ENCODE measurements at regions not wholly inside any gene's neighbourhood (a gene's known extent, or its start where the extent isn't known, plus 50 kb on each side); places are given as distances from the start of the nearest gene placed in this dataset.

- Histone ChIP-seq H2BK120ac (ENCODE audit: low read depth, low read length) (no peak overlapping the region), H2BK5ac (ENCODE audit: low read depth, low read length, poor library complexity, severe bottlenecking) (no peak overlapping the region), H2BK20ac (ENCODE audit: low read depth, low read length) (no peak overlapping the region), H3K4me2 (ENCODE audit: low read depth, low read length) (no peak overlapping the region), H3K27ac (ENCODE audit: insufficient read depth, low read length) (no peak overlapping the region), H3K9ac (ENCODE audit: low read depth, low read length) (no peak overlapping the region), H3K36me3 (ENCODE audit: control insufficient read depth, insufficient read depth, low read length) (no peaks in the 10 kb centered on the region), H3K4me3 (ENCODE audit: insufficient read depth, low read depth, low read length) (no peak overlapping the region), H3K4ac (ENCODE audit: low read depth, low read length) (no peak overlapping the region), H4K20me1 (ENCODE audit: insufficient read depth, low read length) (no peaks in the 10 kb centered on the region), H3K18ac (ENCODE audit: low read depth, low read length) (no peak overlapping the region), H4K8ac (ENCODE audit: low read depth in 2 of 2, low read length in 2 of 2) (no peak overlapping the region), H3K27me3 (ENCODE audit: control insufficient read depth, insufficient read depth, low read length) (no peaks in the 10 kb centered on the region), H2AK9ac (replicated peaks; ENCODE audit: low read depth, low read length, poor library complexity) (no peak overlapping the region), H3K23ac (ENCODE audit: low read depth, low read length) (no peak overlapping the region), H2AK5ac (ENCODE audit: low read depth, low read length) (no peak overlapping the region), H3K9me1 (ENCODE audit: insufficient read depth, low read length) (no peaks in the 10 kb centered on the region), H2BK15ac (ENCODE audit: low read depth, low read length) (no peak overlapping the region), H3K14ac (replicated peaks; ENCODE audit: low read depth, low read length) (no peak overlapping the region), H4K91ac (ENCODE audit: insufficient read depth, low read depth, low read length) (no peak overlapping the region), H3K9me3 (ENCODE audit: control insufficient read depth, insufficient read depth, low read length) (no peaks in the 10 kb centered on the region), H4K5ac (ENCODE audit: low read depth, low read length) (no peak overlapping the region), H3K4me1 (ENCODE audit: control insufficient read depth, insufficient read depth, low read length) (no peaks in the 10 kb centered on the region), H3K56ac (ENCODE audit: extremely low read depth, insufficient read depth, low read length) (no peak overlapping the region), H3K79me1 (ENCODE audit: low read depth in 1 of 2, low read length in 2 of 2) (no peaks in the 10 kb centered on the region), H2AFZ (replicated peaks; ENCODE audit: low read length, poor library complexity) (no peak overlapping the region)
- POLR2A ChIA-PET (ENCODE audit: unreplicated experiment): no interaction called here
- intact Hi-C loops (cut with micrococcal nuclease) (no loop called here), dilution Hi-C loops (cut with HindIII; ENCODE audit: low sequenced_read_pairs, unreplicated experiment) (no loop called here), in situ Hi-C loops (cut with MboI; ENCODE audit: low sequenced_read_pairs) (no loop called here)
- DNase-seq (no peak), ATAC-seq (ENCODE audit: low read depth) (no peak)
- no TSS peak for BruUV-seq (replicated peaks)
- TF ChIP-seq CEBPB (IDR thresholded peaks at IDR 0.05; ENCODE audit: low read depth, low read length) (no peak), RAD21 (IDR thresholded peaks at IDR 0.05; ENCODE audit: low read length) (no peak), MXI1 (IDR thresholded peaks at IDR 0.05; ENCODE audit: borderline replicate concordance, low read depth, low read length) (no peak)
- WGBS, 2 experiments (ENCODE audit: extremely low coverage in 2 of 2, insufficient read length in 1 of 2): no CpG with 5 or more reads among the region's 1 CpG
- CTCF ChIA-PET: no interaction called here
These were observed 474.5 kb downstream of the PRR16 start for GRCh38 chr5:120938604-120939003.

All from IMR-90 (cell line).